MM.1S (cell line): ENCODE measurements at regions not wholly inside any gene's neighbourhood (a gene's known extent, or its start where the extent isn't known, plus 50 kb on each side); places are given as distances from the start of the nearest gene placed in this dataset.

Experiments used
- DNase-seq: peaks from one replicate; pipeline ENCODE4 v3.0.0-alpha.2; 2015
- H2AFZ ChIP-seq: fragments of 300-600 bp; sonication (generic); 2 replicates; pipeline ENCODE4 v1.6.0; 2016; ENCODE audit warnings: antibody characterized with exemption, low read length
- H3F3A ChIP-seq: fragments of 300-600 bp; sonication (generic); 2 replicates; pipeline ENCODE4 v1.6.1; 2016; ENCODE audit warnings: mild to moderate bottlenecking, antibody characterized with exemption, low read length, moderate library complexity, mixed read lengths; ENCODE audit not compliant: insufficient read depth
- H3K27ac ChIP-seq: fragments of 300-600 bp; sonication (generic); 2 replicates; pipeline ENCODE4 v1.5.1; 2016; ENCODE audit warnings: mild to moderate bottlenecking, low read length
- H3K27me3 ChIP-seq: fragments of 300-600 bp; sonication (generic); replicated peaks from 2 replicates; pipeline ENCODE4 v1.6.0; 2016; ENCODE audit warnings: low read length; ENCODE audit not compliant: insufficient read depth
- H3K36me3 ChIP-seq: fragments of 300-600 bp; sonication (generic); replicated peaks from 2 replicates; pipeline ENCODE4 v1.6.1; 2016; ENCODE audit warnings: mild to moderate bottlenecking, low read length, mixed read lengths; ENCODE audit not compliant: insufficient read depth
- H3K4me1 ChIP-seq: fragments of 300-600 bp; sonication (generic); 2 replicates; pipeline ENCODE4 v1.6.1; 2016; ENCODE audit warnings: low read length, mixed read lengths
- H3K4me2 ChIP-seq: fragments of 300-600 bp; sonication (generic); 2 replicates; pipeline ENCODE4 v1.6.0; 2016; ENCODE audit warnings: low read depth, low read length
- H3K4me3 ChIP-seq: fragments of 300-600 bp; sonication (generic); 2 replicates; pipeline ENCODE4 v1.5.1; 2016; ENCODE audit warnings: low read length, mixed read lengths
- H3K79me2 ChIP-seq: fragments of 300-600 bp; sonication (generic); 2 replicates; pipeline ENCODE4 v1.6.1; 2016; ENCODE audit warnings: mixed run types, low read length, mixed read lengths
- H3K9ac ChIP-seq: fragments of 300-600 bp; sonication (generic); 2 replicates; pipeline ENCODE4 v1.6.1; 2016; ENCODE audit warnings: low read length, mixed read lengths
- H3K9me2 ChIP-seq: fragments of 300-600 bp; sonication (generic); replicated peaks from 2 replicates; pipeline ENCODE4 v1.6.1; 2016; ENCODE audit warnings: mild to moderate bottlenecking, low read length, mixed read lengths; ENCODE audit not compliant: insufficient read depth
- H3K9me3 ChIP-seq: fragments of 300-600 bp; sonication (generic); replicated peaks from 2 replicates; pipeline ENCODE4 v1.6.1; 2016; ENCODE audit warnings: mild to moderate bottlenecking, low read length, mixed read lengths; ENCODE audit not compliant: insufficient read depth
- H4K20me1 ChIP-seq: fragments of 300-600 bp; sonication (generic); 2 replicates; pipeline ENCODE4 v1.6.1; 2016; ENCODE audit warnings: mild to moderate bottlenecking, low read length, moderate library complexity, mixed read lengths; ENCODE audit not compliant: insufficient read depth
- EZH2 ChIP-seq: fragments of 300-600 bp; sonication (generic); optimal IDR thresholded peaks from 2 replicates; pipeline ENCODE3; 2017; ENCODE audit warnings: low read depth, mild to moderate bottlenecking, antibody characterized with exemption, low read length, mixed read lengths
- EZH2phosphoT487 ChIP-seq: fragments of 300-600 bp; sonication (generic); IDR thresholded peaks from 2 replicates; pipeline ENCODE4 v1.6.1; 2018; ENCODE audit warnings: antibody characterized with exemption, low read length
- TF ChIP-seq, protein P1 (sequence below): fragments of 300-600 bp; sonication (generic); IDR thresholded peaks from 2 replicates; pipeline ENCODE4 v1.5.1; 2016; ENCODE audit warnings: antibody characterized with exemption, low read length, mixed read lengths

DNA sequence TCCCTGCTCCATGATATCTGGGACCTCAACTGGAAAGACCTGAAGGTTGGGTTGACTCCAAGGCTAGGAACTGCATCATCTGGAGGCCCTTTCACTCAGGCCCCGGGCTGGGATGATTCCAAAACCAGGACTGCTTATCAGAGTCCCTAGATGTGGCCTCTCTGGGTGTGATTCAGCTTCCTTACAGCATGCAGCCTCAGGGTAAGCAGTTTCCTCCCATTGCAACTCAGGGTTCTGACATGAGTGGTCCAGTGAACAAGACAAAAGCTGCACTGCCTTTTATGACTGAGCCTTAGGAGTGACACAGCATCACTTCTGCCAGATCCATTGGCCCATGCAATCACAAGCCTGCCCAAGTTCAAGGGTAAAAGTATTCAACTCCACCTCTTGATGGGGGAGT is 502.8 kb downstream of the COG6 start:
- Histone ChIP-seq H3K4me2 (no peak overlapping the region), H3K79me2 (no peaks in the 10 kb centered on the region), H3K27ac (no peak overlapping the region), H4K20me1 (no peaks in the 10 kb centered on the region), H3K4me1 (no peaks in the 10 kb centered on the region), H3K4me3 (no peak overlapping the region), H3K9ac (no peak overlapping the region), H3K9me2 (no peaks in the 10 kb centered on the region), H3K27me3 (no peaks in the 10 kb centered on the region), H3K36me3 (no peaks in the 10 kb centered on the region), H2AFZ (no peak overlapping the region), H3K9me3 (no peaks in the 10 kb centered on the region), H3F3A (no peaks in the 10 kb centered on the region)
- no peak for DNase-seq
- TF ChIP-seq EZH2phosphoT487: no peak

DNA sequence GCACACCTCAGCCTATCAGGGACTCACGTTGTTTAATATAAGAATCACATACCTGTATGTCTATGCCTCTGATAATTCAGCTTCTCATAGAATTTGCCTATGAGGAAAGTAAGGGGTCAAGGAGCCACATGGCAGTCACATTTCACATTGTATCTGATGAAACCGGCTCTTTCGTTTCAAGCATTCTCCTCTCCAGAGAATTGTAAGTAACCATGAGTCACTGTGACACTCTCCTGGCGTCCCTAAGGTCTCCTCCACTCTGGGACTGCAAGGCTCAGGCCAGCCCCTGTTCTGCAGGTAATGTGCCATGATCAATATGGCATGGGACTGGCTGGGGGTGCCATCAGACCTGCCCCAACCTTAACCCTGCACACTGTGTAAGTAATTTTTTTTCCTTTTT is 503.3 kb downstream of the COG6 start:
- Histone ChIP-seq H3K4me1 (no peaks in the 10 kb centered on the region), H3K36me3 (no peaks in the 10 kb centered on the region), H3K9me3 (no peaks in the 10 kb centered on the region), H3K4me2 (no peak overlapping the region), H3K27ac (no peak overlapping the region), H3K9ac (no peak overlapping the region), H3K79me2 (no peaks in the 10 kb centered on the region), H3K9me2 (no peaks in the 10 kb centered on the region), H3K27me3 (no peaks in the 10 kb centered on the region), H2AFZ (no peak overlapping the region), H3K4me3 (no peak overlapping the region), H3F3A (no peaks in the 10 kb centered on the region), H4K20me1 (no peaks in the 10 kb centered on the region)
- TF ChIP-seq EZH2: no peak
- DNase-seq: no peak

DNA sequence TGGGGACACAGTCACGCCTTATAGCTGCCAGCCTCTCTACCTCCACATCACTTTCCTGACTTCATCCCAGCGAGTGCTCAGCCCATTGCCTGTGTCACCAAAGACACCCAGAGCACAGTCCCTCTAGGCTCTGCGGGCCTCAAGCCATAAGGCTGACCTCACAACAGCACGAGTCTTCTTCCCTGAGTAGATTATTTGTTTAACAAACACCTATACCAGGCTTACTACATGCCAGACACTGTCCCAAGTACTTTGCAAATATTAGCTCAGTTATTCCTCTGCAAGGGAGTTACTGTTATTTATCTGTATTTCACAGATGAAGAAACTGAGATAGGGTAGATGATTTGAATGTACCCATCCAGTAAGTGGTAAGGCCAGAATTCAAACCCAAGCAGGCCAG is 504.3 kb downstream of the COG6 start:
- no peaks in the 10 kb centered on the region for H4K20me1 ChIP-seq
- no peaks in the 10 kb centered on the region for H3K79me2 ChIP-seq
- no peaks in the 10 kb centered on the region for H3K9me2 ChIP-seq
- no peak overlapping the region for H3K4me2 ChIP-seq
- no peak overlapping the region for H3K27ac ChIP-seq
- no peaks in the 10 kb centered on the region for H3K9me3 ChIP-seq
- H3K4me1 ChIP-seq: no peaks in the 10 kb centered on the region
- no peaks in the 10 kb centered on the region for H3K27me3 ChIP-seq
- no peaks in the 10 kb centered on the region for H3F3A ChIP-seq
- DNase-seq: no peak
- H2AFZ ChIP-seq: no peak overlapping the region
- H3K4me3 ChIP-seq: no peak overlapping the region
- no peak for TF ChIP-seq EZH2phosphoT487
- TF ChIP-seq EZH2: no peak
- TF ChIP-seq, protein P1, sequence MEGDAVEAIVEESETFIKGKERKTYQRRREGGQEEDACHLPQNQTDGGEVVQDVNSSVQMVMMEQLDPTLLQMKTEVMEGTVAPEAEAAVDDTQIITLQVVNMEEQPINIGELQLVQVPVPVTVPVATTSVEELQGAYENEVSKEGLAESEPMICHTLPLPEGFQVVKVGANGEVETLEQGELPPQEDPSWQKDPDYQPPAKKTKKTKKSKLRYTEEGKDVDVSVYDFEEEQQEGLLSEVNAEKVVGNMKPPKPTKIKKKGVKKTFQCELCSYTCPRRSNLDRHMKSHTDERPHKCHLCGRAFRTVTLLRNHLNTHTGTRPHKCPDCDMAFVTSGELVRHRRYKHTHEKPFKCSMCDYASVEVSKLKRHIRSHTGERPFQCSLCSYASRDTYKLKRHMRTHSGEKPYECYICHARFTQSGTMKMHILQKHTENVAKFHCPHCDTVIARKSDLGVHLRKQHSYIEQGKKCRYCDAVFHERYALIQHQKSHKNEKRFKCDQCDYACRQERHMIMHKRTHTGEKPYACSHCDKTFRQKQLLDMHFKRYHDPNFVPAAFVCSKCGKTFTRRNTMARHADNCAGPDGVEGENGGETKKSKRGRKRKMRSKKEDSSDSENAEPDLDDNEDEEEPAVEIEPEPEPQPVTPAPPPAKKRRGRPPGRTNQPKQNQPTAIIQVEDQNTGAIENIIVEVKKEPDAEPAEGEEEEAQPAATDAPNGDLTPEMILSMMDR: no peak
- no peaks in the 10 kb centered on the region for H3K36me3 ChIP-seq
- no peak overlapping the region for H3K9ac ChIP-seq

DNA sequence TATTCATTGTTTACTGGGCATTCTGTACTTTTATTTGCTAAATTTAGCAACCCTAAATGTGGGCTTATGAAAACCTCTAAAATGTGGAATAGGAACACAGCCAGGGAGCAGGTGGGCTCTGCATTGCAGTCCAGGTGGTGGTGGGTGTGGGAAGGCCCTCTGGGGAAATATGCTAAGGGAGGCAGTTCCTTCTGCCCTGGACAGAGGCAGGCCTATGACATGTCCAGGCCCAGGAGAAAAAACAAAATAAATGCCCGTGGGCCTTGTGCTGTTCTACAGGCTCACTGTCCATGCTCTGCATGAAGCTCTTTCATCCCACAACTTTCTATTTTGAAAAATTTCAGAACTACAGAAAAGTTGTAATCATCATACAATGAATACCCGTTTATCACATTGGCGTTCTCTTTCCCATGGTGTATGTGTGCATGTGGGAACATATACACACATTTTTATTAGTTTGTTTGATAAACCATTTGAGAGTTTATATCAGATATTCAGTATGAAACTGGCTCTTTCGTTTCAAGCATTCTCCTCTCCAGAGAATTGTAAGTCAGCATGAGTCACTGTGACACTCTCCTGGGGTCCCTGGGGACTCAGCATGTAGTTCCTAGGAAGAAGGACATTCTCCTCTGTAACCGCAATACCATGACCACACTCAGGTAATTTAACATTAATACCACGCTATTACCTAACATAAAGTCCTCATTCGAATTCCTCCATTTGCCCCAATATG is 505.3 kb downstream of the COG6 start:
- Histone ChIP-seq H3K4me2 (no peak overlapping the region), H3K9me3 (no peaks in the 10 kb centered on the region), H3F3A (no peaks in the 10 kb centered on the region), H3K9ac (no peak overlapping the region), H3K36me3 (no peaks in the 10 kb centered on the region), H4K20me1 (no peaks in the 10 kb centered on the region), H3K4me3 (no peak overlapping the region), H3K9me2 (no peaks in the 10 kb centered on the region), H2AFZ (no peak overlapping the region), H3K27ac (no peak overlapping the region), H3K79me2 (no peaks in the 10 kb centered on the region), H3K4me1 (no peaks in the 10 kb centered on the region), H3K27me3 (no peaks in the 10 kb centered on the region)
- DNase-seq: no peak
- TF ChIP-seq EZH2 (no peak), EZH2phosphoT487 (no peak)
- TF ChIP-seq, protein P1: no peak
